PFSK-1 (cell line): ENCODE measurements at regions not wholly inside any gene's neighbourhood (a gene's known extent, or its start where the extent isn't known, plus 50 kb on each side); places are given as distances from the start of the nearest gene placed in this dataset.

ENCODE experiments used
- POLR2AphosphoS5 ChIP-seq: IDR thresholded peaks from 2 replicates; pipeline ENCODE4 v1.6.1; 2012; ENCODE audit warnings: low read depth, mild to moderate bottlenecking, control low read depth, low read length, moderate library complexity
- REST ChIP-seq, 2 experiments: IDR thresholded peaks; 2 replicates each; pipeline versions ENCODE4 v1.6.1 to v1.8.0; 2011 to 2012; ENCODE audit warnings: low read depth in 2 of 2, low read length in 2 of 2, control low read depth in 1 of 2, inconsistent platforms in 1 of 2, mild to moderate bottlenecking in 1 of 2, moderate library complexity in 1 of 2; ENCODE audit not compliant: insufficient read depth in 1 of 2
- SIN3A ChIP-seq: IDR thresholded peaks from 2 replicates; pipeline ENCODE4 v1.6.1; 2012; ENCODE audit warnings: mild to moderate bottlenecking, low read length, moderate library complexity, borderline replicate concordance; ENCODE audit not compliant: insufficient read depth

GRCh38 chr1:191734321-191734720 is 423.9 kb upstream of the RGS18 start:
- TF ChIP-seq REST (IDR thresholded peaks at IDR 0.05; ENCODE audit: insufficient read depth in 1 of 2, low read depth in 2 of 2, low read length in 2 of 2) (no peak), SIN3A (no peak), POLR2AphosphoS5 (no peak)
